GM12878 (cell line): ENCODE measurements at regions not wholly inside any gene's neighbourhood (a gene's known extent, or its start where the extent isn't known, plus 50 kb on each side); places are given as distances from the start of the nearest gene placed in this dataset.

Source experiments
- ATAC-seq: fragments of 200-7000 bp; cut with Tn5 transposase; 3 replicates; pipeline ENCODE4 v1.9.1; 2020; ENCODE audit warnings: mild to moderate bottlenecking, moderate library complexity
- BruUV-seq: library from RNA; stranded (reverse); fragments of 400-500 nt; replicated peaks from 2 replicates; lab custom pipeline; 2021; lab: Mats Ljungman, UMichigan
- CTCF ChIA-PET: fragments of 300-600 bp; sonication (Branson Sonifier 250); formaldehyde crosslinking; extraction: SDS; loops from one replicate; lab custom pipeline; 2021; ENCODE audit warnings: inconsistent platforms; lab: Yijun Ruan, JAX
- POLR2A ChIA-PET: fragments of 350-600 bp; formaldehyde crosslinking; extraction: SDS; loops from one replicate; lab custom pipeline; 2021; ENCODE audit warnings: inconsistent platforms; lab: Charles Lee
- RAD21 ChIA-PET: fragments of 300-600 bp; sonication (Branson Sonifier 250); formaldehyde crosslinking; loops from one replicate; lab custom pipeline; 2023; ENCODE audit warnings: antibody characterized with exemption; ENCODE audit not compliant: unreplicated experiment; lab: Charles Lee
- SMC1A ChIA-PET: fragments of 300-600 bp; sonication (Branson Sonifier 250); formaldehyde crosslinking; loops from one replicate; lab custom pipeline; 2023; ENCODE audit not compliant: unreplicated experiment, uncharacterized antibody; lab: Charles Lee
- DNase-seq: peaks from one replicate; pipeline ENCODE4 v3.0.0-alpha.2; 2011; ENCODE audit warnings: low read depth, low spot score
- FAIRE-seq: peaks from 3 replicates; lab custom pipeline; 2011; peaks lifted over from hg19 to GRCh38; lab: Jason Lieb, UNC
- H2AFZ ChIP-seq: 2 replicates; pipeline ENCODE4 v1.6.0; 2011; ENCODE audit warnings: low read depth, low read length, control low read depth; ENCODE audit not compliant: control insufficient read depth
- H3K27ac ChIP-seq: 2 replicates; pipeline ENCODE4 v1.5.1; 2011; ENCODE audit warnings: control low read depth; ENCODE audit not compliant: control insufficient read depth, insufficient read depth
- H3K27me3 ChIP-seq, 2 experiments: replicated peaks in 1 of 2; 2 replicates each; pipeline versions ENCODE4 v1.6.0 to v1.6.1; 2011; ENCODE audit warnings: low read length in 1 of 2; ENCODE audit not compliant: control insufficient read depth in 2 of 2, insufficient read depth in 2 of 2
- H3K36me3 ChIP-seq, 2 experiments: 2 replicates each; pipeline ENCODE4 v1.5.1; 2011; ENCODE audit warnings: low read length in 1 of 2; ENCODE audit not compliant: control insufficient read depth in 2 of 2, insufficient read depth in 2 of 2
- H3K4me1 ChIP-seq: 2 replicates; pipeline ENCODE4 v1.6.1; 2011; ENCODE audit warnings: mild to moderate bottlenecking, low read length, moderate library complexity, mixed read lengths; ENCODE audit not compliant: control insufficient read depth, insufficient read depth
- H3K4me2 ChIP-seq: 2 replicates; pipeline ENCODE4 v1.6.0; 2011; ENCODE audit warnings: control low read depth; ENCODE audit not compliant: control insufficient read depth, insufficient read depth
- H3K4me3 ChIP-seq: fragments of 200-600 bp; sonication (generic); 2 replicates; pipeline ENCODE4 v1.5.1; 2016
- H3K79me2 ChIP-seq: 2 replicates; pipeline ENCODE4 v1.6.0; 2011; ENCODE audit warnings: low read length; ENCODE audit not compliant: control insufficient read depth, insufficient read depth
- H3K9ac ChIP-seq: 2 replicates; pipeline ENCODE4 v1.8.0; 2011; ENCODE audit warnings: low read length, control low read depth, mixed read lengths; ENCODE audit not compliant: control insufficient read depth, insufficient read depth
- H3K9me3 ChIP-seq: replicated peaks from 3 replicates; pipeline ENCODE4 v1.5.1; 2011; ENCODE audit warnings: mild to moderate bottlenecking, low read length; ENCODE audit not compliant: control insufficient read depth, insufficient read depth
- H4K20me1 ChIP-seq: 2 replicates; pipeline ENCODE4 v1.6.0; 2011; ENCODE audit not compliant: control insufficient read depth, insufficient read depth
- ASH2L ChIP-seq: fragments of 300-600, 200-600 bp; sonication (generic); IDR thresholded peaks from 2 replicates; pipeline ENCODE4 v1.6.1; 2017; ENCODE audit warnings: low read depth, mild to moderate bottlenecking, borderline replicate concordance
- ATF2 ChIP-seq: IDR thresholded peaks from 2 replicates; pipeline ENCODE4 v1.6.1; 2012; ENCODE audit warnings: low read length, inconsistent platforms
- BCL11A ChIP-seq: IDR thresholded peaks from 2 replicates; pipeline ENCODE4 v1.6.1; 2011; ENCODE audit warnings: low read depth, low read length
- FOXM1 ChIP-seq: IDR thresholded peaks from 2 replicates; pipeline ENCODE4 v1.6.1; 2012; ENCODE audit warnings: low read depth, mild to moderate bottlenecking, inconsistent platforms, low read length, moderate library complexity
- GATAD2B ChIP-seq: fragments of 450-650 bp; conservative IDR thresholded peaks from 2 replicates; pipeline ENCODE4 v1.6.1; 2017; ENCODE audit warnings: low read depth, mild to moderate bottlenecking, moderate library complexity
- KAT2A ChIP-seq: conservative IDR thresholded peaks from 2 replicates; pipeline ENCODE4 v1.6.1; 2011; ENCODE audit warnings: low read depth, low read length; ENCODE audit not compliant: control insufficient read depth
- SREBF1 ChIP-seq: IDR thresholded peaks from 2 replicates; pipeline ENCODE4 v1.6.1; 2012; ENCODE audit warnings: mild to moderate bottlenecking, low read length
- ZBTB40 ChIP-seq: fragments of 450-650 bp; IDR thresholded peaks from 2 replicates; pipeline ENCODE4 v1.6.1; 2016; ENCODE audit warnings: mild to moderate bottlenecking, moderate library complexity, borderline replicate concordance
- WGBS: methylation state at CpG from one replicate; pipeline ENCODE4 v1.1.6; 2016; ENCODE audit warnings: low lambda C conversion rate; ENCODE audit not compliant: insufficient replicate concordance, insufficient coverage; ENCODE audit errors: missing lambda C conversion rate; 5-methylcytosine and 5-hydroxymethylcytosine counted together
- in situ Hi-C: fragments of 300-500 bp; cut with MboI; formaldehyde crosslinking; loops from 9 replicates; pipeline ENCODE4 v1.14.3; 2018; ENCODE audit warnings: mixed read lengths
- intact Hi-C: fragments of 100-400 bp; cut with micrococcal nuclease; formaldehyde crosslinking; loops from one replicate; pipeline ENCODE4 v1.14.2; 2022; ENCODE audit not compliant: unreplicated experiment

- TF ChIP-seq ZBTB40 (no peak), KAT2A (no peak), ASH2L (no peak), FOXM1 (no peak)
These were observed 80.3 kb upstream of the RFLNA start (continued) for GRCh38 chr12:124214574-124214973.

- no peak overlapping the region for H3K27ac ChIP-seq
- POLR2A ChIA-PET: interaction anchor here (0.6 kb wide), 1 partner anchor 497 kb away, joined by 4 read pairs; no protein-coding TSS in a partner anchor
- no peaks in the 10 kb centered on the region for H3K36me3 ChIP-seq
- H3K27me3 ChIP-seq: no peaks in the 10 kb centered on the region
- H3K9ac ChIP-seq: no peak overlapping the region
- no TSS peak for BruUV-seq
- H3K9me3 ChIP-seq: no peaks in the 10 kb centered on the region; the same call in 2 of the 3 replicates
- SMC1A ChIA-PET: no interaction called here
- in situ Hi-C loops (no loop called here), intact Hi-C loops (no loop called here)
- ATAC-seq: no peak
- no peaks in the 10 kb centered on the region for H3K4me1 ChIP-seq
- H3K4me3 ChIP-seq: no peak overlapping the region
- RAD21 ChIA-PET: no interaction called here
- 66% methylated on average over 10 of the region's 10 CpGs for WGBS
- no peak for DNase-seq
- no peaks in the 10 kb centered on the region for H3K79me2 ChIP-seq
- no peak overlapping the region for H2AFZ ChIP-seq
- H4K20me1 ChIP-seq: no peaks in the 10 kb centered on the region
- TF ChIP-seq GATAD2B (no peak), BCL11A (no peak), ATF2 (no peak), SREBF1 (no peak)
- H3K4me2 ChIP-seq: no peak overlapping the region
- CTCF ChIA-PET: interaction anchor here (1.1 kb wide), 1 partner anchor 9 kb away, joined by 4 read pairs; no protein-coding TSS in a partner anchor
- FAIRE-seq: no peak
These were observed 77.9 kb upstream of the RFLNA start for GRCh38 chr12:124216966-124217365.
